22Rv1 (cell line): ENCODE measurements at regions not wholly inside any gene's neighbourhood (a gene's known extent, or its start where the extent isn't known, plus 50 kb on each side); places are given as distances from the start of the nearest gene placed in this dataset.

ENCODE experiments used
- ZFX ChIP-seq: fragments of 450-650 bp; IDR thresholded peaks from 2 replicates; pipeline ENCODE4 v1.6.1; 2017; ENCODE audit warnings: antibody characterized with exemption, borderline replicate concordance
- TF ChIP-seq, protein P1 (sequence below): fragments of 450-650 bp; IDR thresholded peaks from 2 replicates; pipeline ENCODE4 v1.5.1; 2017; ENCODE audit warnings: mild to moderate bottlenecking

- TF ChIP-seq, protein P1, sequence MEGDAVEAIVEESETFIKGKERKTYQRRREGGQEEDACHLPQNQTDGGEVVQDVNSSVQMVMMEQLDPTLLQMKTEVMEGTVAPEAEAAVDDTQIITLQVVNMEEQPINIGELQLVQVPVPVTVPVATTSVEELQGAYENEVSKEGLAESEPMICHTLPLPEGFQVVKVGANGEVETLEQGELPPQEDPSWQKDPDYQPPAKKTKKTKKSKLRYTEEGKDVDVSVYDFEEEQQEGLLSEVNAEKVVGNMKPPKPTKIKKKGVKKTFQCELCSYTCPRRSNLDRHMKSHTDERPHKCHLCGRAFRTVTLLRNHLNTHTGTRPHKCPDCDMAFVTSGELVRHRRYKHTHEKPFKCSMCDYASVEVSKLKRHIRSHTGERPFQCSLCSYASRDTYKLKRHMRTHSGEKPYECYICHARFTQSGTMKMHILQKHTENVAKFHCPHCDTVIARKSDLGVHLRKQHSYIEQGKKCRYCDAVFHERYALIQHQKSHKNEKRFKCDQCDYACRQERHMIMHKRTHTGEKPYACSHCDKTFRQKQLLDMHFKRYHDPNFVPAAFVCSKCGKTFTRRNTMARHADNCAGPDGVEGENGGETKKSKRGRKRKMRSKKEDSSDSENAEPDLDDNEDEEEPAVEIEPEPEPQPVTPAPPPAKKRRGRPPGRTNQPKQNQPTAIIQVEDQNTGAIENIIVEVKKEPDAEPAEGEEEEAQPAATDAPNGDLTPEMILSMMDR = no peak
- no peak for TF ChIP-seq ZFX
Observed at GRCh38 chr2:36163520-36164254, 191.9 kb upstream of the CRIM1 start.
